Mesendoderm (in vitro differentiated cells): ENCODE measurements at regions not wholly inside any gene's neighbourhood (a gene's known extent, or its start where the extent isn't known, plus 50 kb on each side); places are given as distances from the start of the nearest gene placed in this dataset.
"Not testable (repeated sequence)": the region's sequence is repeated elsewhere in the genome, so short reads cannot be mapped to it uniquely, and the experiment has no call there.

Experiments
- DNase-seq: peaks from one replicate; pipeline ENCODE4 v3.0.0; 2013
- H2AK5ac ChIP-seq: 2 replicates; pipeline ENCODE4 v1.6.1; 2013; ENCODE audit warnings: low read length, inconsistent platforms
- H2BK120ac ChIP-seq: 2 replicates; pipeline ENCODE4 v1.6.1; 2013; ENCODE audit warnings: low read depth, mild to moderate bottlenecking, low read length, moderate library complexity, mixed read lengths
- H2BK15ac ChIP-seq: replicated peaks from 2 replicates; pipeline ENCODE4 v1.6.1; 2013; ENCODE audit warnings: low read depth, mild to moderate bottlenecking, moderate library complexity
- H2BK5ac ChIP-seq: 2 replicates; pipeline ENCODE4 v1.6.1; 2013; ENCODE audit warnings: low read length, inconsistent platforms
- H3K18ac ChIP-seq: 2 replicates; pipeline ENCODE4 v1.6.1; 2013; ENCODE audit warnings: mild to moderate bottlenecking, low read length, mixed read lengths
- H3K23ac ChIP-seq: one replicate; pipeline ENCODE4 v1.6.1; 2013; ENCODE audit warnings: low read length
- H3K27ac ChIP-seq: 2 replicates; pipeline ENCODE4 v1.5.1; 2013; ENCODE audit warnings: low read depth, mild to moderate bottlenecking, inconsistent platforms, low read length, moderate library complexity
- H3K27me3 ChIP-seq: 2 replicates; pipeline ENCODE4 v1.6.1; 2013; ENCODE audit warnings: low read length, control low read depth, mild to moderate bottlenecking, inconsistent platforms; ENCODE audit not compliant: insufficient read depth, poor library complexity
- H3K36me3 ChIP-seq: 2 replicates; pipeline ENCODE4 v1.6.1; 2013; ENCODE audit warnings: low read length, inconsistent platforms; ENCODE audit not compliant: control insufficient read depth, insufficient read depth
- H3K4ac ChIP-seq: one replicate; pipeline ENCODE4 v1.6.1; 2013; ENCODE audit warnings: low read depth, mild to moderate bottlenecking, low read length, moderate library complexity
- H3K4me1 ChIP-seq: 2 replicates; pipeline ENCODE4 v1.6.1; 2013; ENCODE audit warnings: low read depth, low read length, inconsistent platforms; ENCODE audit not compliant: control insufficient read depth
- H3K4me2 ChIP-seq: 2 replicates; pipeline ENCODE4 v1.6.1; 2013; ENCODE audit warnings: low read length
- H3K4me3 ChIP-seq: 2 replicates; pipeline ENCODE4 v1.5.1; 2013; ENCODE audit warnings: mild to moderate bottlenecking, low read length
- H3K56ac ChIP-seq: one replicate; pipeline ENCODE4 v1.6.1; 2013; ENCODE audit warnings: low read length
- H3K79me1 ChIP-seq: 2 replicates; pipeline ENCODE4 v1.6.1; 2013; ENCODE audit warnings: low read length, inconsistent platforms
- H3K79me2 ChIP-seq: 2 replicates; pipeline ENCODE4 v1.6.1; 2013; ENCODE audit warnings: mild to moderate bottlenecking, low read length; ENCODE audit not compliant: control insufficient read depth, insufficient read depth
- H3K9ac ChIP-seq: 2 replicates; pipeline ENCODE4 v1.6.1; 2013; ENCODE audit warnings: low read length, inconsistent platforms
- H4K5ac ChIP-seq: one replicate; pipeline ENCODE4 v1.6.1; 2013; ENCODE audit warnings: low read length
- H4K8ac ChIP-seq: one replicate; pipeline ENCODE4 v1.6.1; 2013; ENCODE audit warnings: low read depth, mild to moderate bottlenecking, control low read depth, low read length, moderate library complexity
- WGBS: extraction: QIAGEN DNeasy Blood & Tissue Kit; methylation state at CpG from one replicate; pipeline ENCODE4 v1.1.7; 2013; ENCODE audit warnings: low lambda C conversion rate, missing lambda C conversion rate; ENCODE audit not compliant: insufficient coverage; ENCODE audit errors: extremely low coverage; 5-methylcytosine and 5-hydroxymethylcytosine counted together

- H3K4me3 ChIP-seq, result not testable (repeated sequence)
Measured at GRCh38 chr15:77885877-77886500, 191.5 kb downstream of the TBC1D2B start.

GRCh38 chr15:77883012-77883411 is 194.5 kb downstream of the TBC1D2B start:
- not testable (repeated sequence) for H3K36me3 ChIP-seq, H3K23ac ChIP-seq, H2BK5ac ChIP-seq, H4K5ac ChIP-seq, H3K4ac ChIP-seq, H3K9ac ChIP-seq, H2BK120ac ChIP-seq, H4K8ac ChIP-seq, H2BK15ac ChIP-seq, H3K27ac ChIP-seq, H3K4me2 ChIP-seq, DNase-seq, H3K27me3 ChIP-seq, H2AK5ac ChIP-seq, H3K56ac ChIP-seq, H3K18ac ChIP-seq, H3K4me3 ChIP-seq, H3K79me1 ChIP-seq, H3K4me1 ChIP-seq, H3K79me2 ChIP-seq
- WGBS, result no CpG with 5 or more reads among the region's 9 CpGs

More at GRCh38 chr15:77885877-77886500, 191.5 kb downstream of the TBC1D2B start:
- not testable (repeated sequence) for H4K8ac ChIP-seq, H2BK5ac ChIP-seq, H2BK15ac ChIP-seq, DNase-seq, H3K9ac ChIP-seq, H3K79me1 ChIP-seq, H3K79me2 ChIP-seq, H3K27me3 ChIP-seq, H3K4me2 ChIP-seq, H3K27ac ChIP-seq, H2BK120ac ChIP-seq, H3K18ac ChIP-seq, H3K4ac ChIP-seq, H3K4me1 ChIP-seq, H3K23ac ChIP-seq, H3K36me3 ChIP-seq, H3K56ac ChIP-seq, H2AK5ac ChIP-seq, H4K5ac ChIP-seq
- WGBS, result no CpG with 5 or more reads among the region's 17 CpGs

- Histone ChIP-seq H3K9ac (no peak overlapping the region), H4K8ac (no peak overlapping the region), H3K79me1 (no peaks in the 10 kb centered on the region), H3K4ac (no peak overlapping the region), H3K27ac (no peak overlapping the region), H3K27me3 (no peaks in the 10 kb centered on the region), H3K56ac (no peak overlapping the region), H3K79me2 (no peaks in the 10 kb centered on the region), H3K4me1 (no peaks in the 10 kb centered on the region), H3K4me3 (no peak overlapping the region), H3K18ac (no peak overlapping the region), H2BK120ac (no peak overlapping the region), H3K4me2 (no peak overlapping the region), H4K5ac (no peak overlapping the region), H2BK5ac (no peak overlapping the region), H2BK15ac (no peak overlapping the region), H3K23ac (no peak overlapping the region), H2AK5ac (no peak overlapping the region), H3K36me3 (no peaks in the 10 kb centered on the region)
- DNase-seq, result no peak
- no CpG with 5 or more reads among the region's 5 CpGs for WGBS
Measured at GRCh38 chr15:77881950-77882349, 195.6 kb downstream of the TBC1D2B start.

GRCh38 chr15:77881535-77881934 is 196.0 kb downstream of the TBC1D2B start:
- not testable (repeated sequence) for H3K27me3 ChIP-seq, H2AK5ac ChIP-seq, H3K79me1 ChIP-seq, H4K5ac ChIP-seq, H3K4ac ChIP-seq, H3K23ac ChIP-seq, H3K4me3 ChIP-seq, H3K4me1 ChIP-seq, H2BK15ac ChIP-seq, H3K79me2 ChIP-seq, H3K27ac ChIP-seq, H2BK120ac ChIP-seq, H3K18ac ChIP-seq, H3K4me2 ChIP-seq, H4K8ac ChIP-seq, DNase-seq, H3K9ac ChIP-seq, H2BK5ac ChIP-seq, H3K36me3 ChIP-seq, H3K56ac ChIP-seq
- no CpG with 5 or more reads among the region's 16 CpGs for WGBS

GRCh38 chr15:77879466-77879865 is 198.0 kb downstream of the TBC1D2B start:
- not testable (repeated sequence) for H3K79me2 ChIP-seq, H4K8ac ChIP-seq, H3K36me3 ChIP-seq, H3K23ac ChIP-seq, H3K4me3 ChIP-seq, H2AK5ac ChIP-seq, H3K18ac ChIP-seq, H3K79me1 ChIP-seq, H3K56ac ChIP-seq, H3K4me2 ChIP-seq, H3K4me1 ChIP-seq, H3K9ac ChIP-seq, H4K5ac ChIP-seq, H2BK5ac ChIP-seq, H3K27me3 ChIP-seq, H2BK15ac ChIP-seq, H2BK120ac ChIP-seq, DNase-seq, H3K27ac ChIP-seq, H3K4ac ChIP-seq
- no CpG with 5 or more reads among the region's 6 CpGs for WGBS
